GM19025 (cell line): ENCODE measurements at regions not wholly inside any gene's neighbourhood (a gene's known extent, or its start where the extent isn't known, plus 50 kb on each side); places are given as distances from the start of the nearest gene placed in this dataset.
"Not testable (repeated sequence)": the region's sequence is repeated elsewhere in the genome, so short reads cannot be mapped to it uniquely, and the experiment has no call there.

Experiments
- ATAC-seq: cut with Tn5 transposase; IDR thresholded peaks from one replicate; pipeline ENCODE4 v1.9.1; 2021; ENCODE audit warnings: mild to moderate bottlenecking, low read depth, moderate library complexity; ENCODE audit not compliant: unreplicated experiment

DNA sequence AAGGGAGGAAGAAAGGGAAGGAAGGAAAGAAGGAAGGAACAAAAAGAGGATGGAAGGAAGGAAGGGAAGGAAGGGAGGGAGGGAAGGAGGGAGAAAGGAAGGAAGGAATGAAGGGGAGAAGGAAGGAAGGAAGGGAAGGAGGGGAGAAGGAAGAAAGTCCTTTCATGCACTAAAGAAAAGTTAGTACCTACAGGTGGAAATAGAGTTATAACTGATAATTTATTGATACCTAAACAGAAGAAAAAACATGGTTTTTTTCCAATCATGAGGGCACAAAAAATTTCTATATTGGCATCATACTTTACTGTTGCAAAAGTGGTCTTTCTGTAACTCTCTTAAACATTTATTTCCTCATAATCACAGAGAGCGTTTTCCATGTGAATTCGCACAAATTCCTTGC is 659.4 kb downstream of the MAFB start:
- no peak for ATAC-seq

DNA sequence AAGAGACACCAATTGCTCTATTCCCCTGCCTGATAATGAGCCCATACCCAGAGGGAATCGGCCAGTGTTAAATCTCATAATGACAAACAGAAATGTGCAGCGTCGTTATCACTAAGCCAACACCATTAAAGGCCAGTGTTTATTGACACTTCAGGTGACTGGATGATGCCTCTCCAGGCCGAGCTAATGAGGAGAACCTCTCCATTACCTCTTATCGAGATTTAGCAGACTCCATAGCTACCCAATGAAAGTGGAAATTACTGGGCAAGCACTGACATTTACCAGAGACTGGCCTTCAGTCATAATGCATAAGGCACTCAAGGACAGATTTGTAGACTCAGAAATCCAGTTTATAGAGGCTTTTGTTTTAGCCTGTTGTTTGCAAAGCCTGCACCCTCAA is 669.5 kb downstream of the MAFB start:
- ATAC-seq: no peak

- no peak for ATAC-seq
Observed at GRCh38 chr20:40017765-40018164, 671.3 kb downstream of the MAFB start.

GRCh38 chr20:40016890-40017289 is 672.1 kb downstream of the MAFB start:
- no peak for ATAC-seq

DNA sequence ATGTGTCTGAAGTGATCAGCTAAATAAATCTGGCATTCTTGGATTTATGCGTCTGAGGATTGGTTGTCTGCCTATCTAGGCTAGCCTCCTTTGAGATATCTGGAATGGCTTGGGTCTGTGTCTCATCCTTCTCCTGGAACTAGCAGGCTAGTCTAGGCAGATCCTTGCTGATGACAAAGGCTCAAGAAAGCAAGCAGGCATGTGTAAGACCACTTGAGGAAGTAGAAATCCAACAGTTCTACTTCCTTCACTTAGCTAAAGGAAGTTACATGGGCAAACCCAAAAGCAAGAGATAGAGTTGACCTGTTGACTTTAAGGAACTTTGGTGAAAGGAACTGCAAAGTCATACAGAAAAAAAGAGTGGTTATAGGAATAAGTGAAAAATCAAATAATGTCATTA is 672.6 kb downstream of the MAFB start:
- ATAC-seq: no peak

DNA sequence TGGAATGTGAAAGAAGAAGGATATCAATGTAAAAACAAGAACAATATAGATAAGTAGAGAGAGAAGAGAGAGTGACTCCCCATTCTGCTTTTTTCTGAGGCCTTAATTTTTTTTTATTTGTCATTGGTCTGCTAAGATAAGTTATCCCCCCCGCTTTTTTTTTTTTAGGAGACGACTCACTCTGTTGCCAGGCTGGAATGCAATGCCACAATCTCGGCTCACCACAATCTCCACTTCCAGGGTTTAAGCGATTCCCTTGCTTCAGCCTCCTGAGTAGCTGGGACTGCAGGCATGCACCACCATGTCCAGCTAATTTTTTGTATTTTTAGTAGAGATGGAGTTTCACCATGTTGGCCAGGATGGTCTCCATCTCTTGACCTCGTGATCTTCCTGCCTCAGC is 677.0 kb downstream of the MAFB start:
- not testable (repeated sequence) for ATAC-seq

GRCh38 chr20:40010483-40010882 is 678.6 kb downstream of the MAFB start:
- no peak for ATAC-seq

DNA sequence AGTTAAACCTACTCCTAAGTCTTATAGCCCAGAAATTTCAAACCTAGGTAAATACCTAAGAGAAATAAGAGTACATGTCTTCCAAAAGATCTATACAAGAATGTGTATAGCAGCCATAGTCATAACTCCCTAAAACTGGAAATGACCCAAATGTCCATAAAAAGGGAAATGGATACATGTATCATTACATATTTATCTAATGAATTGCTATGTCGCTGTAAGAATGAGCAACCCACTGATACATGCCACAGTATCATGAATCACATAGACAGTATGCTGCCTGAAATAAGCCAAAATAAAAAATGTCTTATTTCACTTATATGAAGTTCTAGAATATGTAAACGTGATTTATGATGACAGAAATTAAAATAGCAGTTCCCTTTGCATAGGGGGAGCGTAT is 679.5 kb downstream of the MAFB start:
- ATAC-seq: no peak

- no peak for ATAC-seq
Observed at GRCh38 chr20:40008177-40008576, 680.9 kb downstream of the MAFB start.

DNA sequence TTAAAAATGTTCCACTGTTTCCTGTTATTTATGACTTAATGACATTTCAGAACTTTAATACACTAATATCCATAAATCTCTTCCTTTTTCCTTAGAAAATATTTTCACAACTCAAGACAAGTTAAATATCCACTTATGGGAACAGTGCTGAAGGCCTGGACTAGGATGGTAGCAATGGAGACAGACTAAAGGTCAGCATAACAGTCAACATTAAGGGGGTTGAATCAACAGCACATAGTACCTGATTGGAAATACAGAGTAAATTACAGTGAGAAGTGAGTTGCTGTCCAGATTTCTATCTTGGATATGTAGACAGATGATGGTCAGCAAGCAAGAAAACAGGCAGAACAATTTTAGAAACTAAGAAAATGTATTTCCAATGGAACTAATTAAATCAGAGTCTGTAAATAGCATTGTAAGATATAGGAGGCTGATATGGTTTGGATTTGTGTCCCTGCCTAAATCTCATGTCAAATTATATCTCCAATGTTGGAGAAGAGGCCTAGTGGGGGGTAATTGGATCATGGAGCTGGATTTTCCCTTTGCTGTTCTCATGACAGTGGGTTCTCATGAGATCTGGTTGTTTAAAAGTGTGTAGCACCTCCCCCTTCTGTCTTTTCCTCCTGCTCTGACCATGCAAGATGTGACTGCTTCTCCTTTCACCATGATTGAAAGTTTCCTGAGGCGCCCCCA is 682.7 kb downstream of the MAFB start:
- ATAC-seq: no peak

GRCh38 chr20:40004092-40004491 is 684.9 kb downstream of the MAFB start:
- ATAC-seq: not testable (repeated sequence)

- no peak for ATAC-seq
Observed at GRCh38 chr20:39993742-39994141, 695.3 kb downstream of the MAFB start.

DNA sequence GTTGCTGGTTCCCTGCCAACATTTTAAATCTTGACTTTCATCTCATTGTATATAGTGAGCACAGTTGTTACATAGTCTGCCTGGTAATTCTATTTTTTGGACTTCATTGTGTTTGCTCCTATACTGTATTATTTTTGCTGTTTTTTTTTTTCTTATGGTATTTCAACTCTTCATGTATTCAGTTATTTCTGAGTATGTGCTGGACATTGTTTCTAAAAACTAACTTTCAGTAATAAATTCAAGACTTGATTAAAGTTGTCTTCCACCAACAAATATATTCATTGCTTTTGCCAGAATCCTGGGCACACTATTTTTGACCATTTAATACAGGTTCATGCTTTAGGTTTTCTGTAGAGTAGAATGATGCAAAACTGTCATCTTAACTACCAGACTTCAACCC is 698.3 kb downstream of the MAFB start:
- ATAC-seq: no peak

DNA sequence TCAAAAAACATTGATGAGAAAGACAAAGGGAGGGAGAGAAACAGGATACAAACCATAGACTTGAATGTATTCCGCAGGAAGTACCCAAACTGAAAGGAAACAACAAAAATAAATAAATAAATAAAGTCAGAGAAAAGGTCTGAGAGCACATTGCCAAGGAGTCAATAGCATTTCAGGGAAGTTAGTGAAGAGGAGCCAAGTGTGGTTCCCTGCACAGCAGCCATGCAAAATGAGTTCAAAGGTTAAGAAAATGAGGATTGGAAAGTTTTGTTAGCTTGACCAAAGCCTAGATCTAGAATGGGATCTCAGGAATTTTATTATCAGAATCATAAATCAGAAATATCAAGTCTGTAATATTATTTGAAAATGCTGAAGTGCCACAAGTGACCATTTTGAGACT is 700.0 kb downstream of the MAFB start:
- no peak for ATAC-seq

GRCh38 chr20:39986173-39986904 is 702.7 kb downstream of the MAFB start:
- no peak for ATAC-seq

DNA sequence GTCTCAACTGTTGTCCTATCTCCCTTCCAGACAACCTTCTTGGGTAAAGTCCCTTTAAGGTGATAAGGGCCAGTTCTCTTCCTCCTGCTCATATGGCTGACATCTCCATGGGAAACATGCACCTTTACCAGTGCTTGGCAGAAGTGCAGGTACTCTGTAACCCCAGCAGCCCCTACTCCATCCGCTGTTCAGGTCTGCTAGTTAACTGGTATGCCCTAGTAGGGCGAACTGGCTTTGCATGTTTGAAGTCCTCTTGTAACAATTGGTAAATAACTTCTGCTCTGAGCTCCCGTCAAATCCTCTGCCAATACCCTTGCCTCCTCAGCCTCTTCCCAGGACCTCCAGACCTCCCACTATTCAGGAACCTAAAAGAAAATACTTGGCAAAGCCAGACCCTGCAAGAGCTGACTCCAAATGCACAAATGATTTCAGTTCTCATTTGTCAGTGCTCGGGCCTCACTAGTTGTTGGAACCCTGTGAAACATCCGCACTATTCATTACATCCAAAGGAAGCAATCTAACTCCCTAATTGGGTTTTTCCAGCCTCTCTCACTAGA is 703.7 kb downstream of the MAFB start:
- no peak for ATAC-seq

DNA sequence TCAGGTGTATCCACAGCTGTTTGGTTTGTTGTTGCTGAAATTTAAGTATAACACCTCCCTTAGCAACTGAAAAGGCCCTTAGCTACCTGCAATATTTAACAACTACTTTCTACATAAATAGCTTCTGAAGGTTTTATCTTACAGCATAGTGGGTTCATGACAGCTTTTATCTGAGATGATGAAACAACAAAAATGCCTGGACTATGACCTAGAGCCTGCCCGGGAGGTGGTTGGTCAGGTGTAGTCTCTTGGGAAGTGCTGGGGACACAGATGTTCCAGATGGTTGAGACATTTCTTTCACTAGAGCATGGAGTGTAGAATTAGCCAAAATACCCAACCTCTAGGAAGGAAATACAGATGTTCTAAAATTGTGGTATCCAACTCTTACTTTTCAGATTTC is 705.4 kb downstream of the MAFB start:
- ATAC-seq: no peak

DNA sequence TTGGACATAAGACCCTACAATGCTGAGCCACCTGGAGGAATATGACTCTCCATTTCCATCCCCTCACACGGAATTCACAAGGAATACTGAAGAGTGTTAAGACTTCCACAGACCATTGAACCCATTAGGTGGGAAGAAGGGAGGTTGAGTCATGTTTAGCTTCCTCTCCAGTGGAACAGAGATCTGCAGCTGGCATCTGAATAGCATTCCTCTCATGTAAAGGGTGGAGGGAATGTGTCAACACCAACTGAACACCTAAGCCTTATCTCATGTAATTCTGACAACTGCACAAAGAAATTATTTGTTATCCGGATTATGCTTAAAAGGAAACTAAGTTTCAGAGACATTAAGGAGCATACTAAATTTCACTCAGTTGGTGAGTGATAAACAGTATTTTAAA is 705.9 kb downstream of the MAFB start:
- ATAC-seq: no peak

- no peak for ATAC-seq
Observed at GRCh38 chr20:39974966-39975501, 714.0 kb downstream of the MAFB start.

DNA sequence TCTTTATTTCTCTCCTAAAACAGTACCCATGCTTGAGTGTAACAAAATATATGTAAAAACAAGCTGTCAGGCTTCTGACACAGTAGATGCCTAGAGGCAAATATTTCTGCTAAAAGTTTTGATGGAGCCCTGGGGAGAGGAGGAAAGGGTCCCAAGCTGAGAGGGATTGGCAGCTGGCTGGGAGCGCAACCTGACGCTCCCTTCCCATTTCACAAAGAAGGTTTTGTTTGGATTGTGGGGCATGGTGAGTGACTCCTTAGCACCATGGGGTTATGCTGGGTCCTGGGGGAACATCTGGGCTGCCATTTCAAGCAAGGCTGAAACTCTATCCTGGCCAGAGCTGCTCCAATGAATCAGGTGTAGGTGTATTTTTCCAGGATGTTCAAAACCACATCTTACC is 720.5 kb downstream of the MAFB start:
- ATAC-seq: no peak

- ATAC-seq: no peak
Observed at GRCh38 chr20:39967806-39968205, 721.2 kb downstream of the MAFB start.
